Transverse colon (tissue), 4 donors: ENCODE measurements at regions not wholly inside any gene's neighbourhood (a gene's known extent, or its start where the extent isn't known, plus 50 kb on each side); places are given as distances from the start of the nearest gene placed in this dataset.

Experiments used
- DNase-seq: peaks from one replicate; pipeline ENCODE4 v3.0.0-alpha.2; 2019
- H3K27ac ChIP-seq, 4 donors: fragments of 200-600 bp; sonication (generic); 2 replicates each; pipeline ENCODE4 v1.5.1; 2016 to 2018; ENCODE audit warnings: inconsistent platforms in 4 of 4
- H3K27me3 ChIP-seq: fragments of 200-600 bp; sonication (generic); 2 replicates; pipeline ENCODE4 v1.5.1; 2017; ENCODE audit warnings: inconsistent platforms
- H3K36me3 ChIP-seq, 4 donors: fragments of 200-600 bp; sonication (generic); 2 replicates each; pipeline ENCODE4 v1.5.1; 2017 to 2019; ENCODE audit warnings: inconsistent platforms in 4 of 4
- H3K4me1 ChIP-seq, 4 donors: fragments of 200-600 bp; sonication (generic); 2 replicates each; pipeline ENCODE4 v1.5.1; 2017 to 2020; ENCODE audit warnings: inconsistent platforms in 4 of 4
- H3K4me3 ChIP-seq, 4 donors: fragments of 200-600 bp; sonication (generic); 1 replicate in 1 of 4; 2 replicates in 3 of 4; pipeline versions ENCODE4 v1.5.1 to v1.6.1; 2017 to 2019; ENCODE audit warnings: inconsistent platforms in 4 of 4
- H3K9me3 ChIP-seq, 2 donors: fragments of 200-600 bp; sonication (generic); 2 replicates each; pipeline ENCODE4 v1.5.1; 2017 to 2019; ENCODE audit warnings: inconsistent platforms in 2 of 2
- CTCF ChIP-seq, 5 experiments: fragments of 200-600 bp in 3 of 5; fragments of 450-650 bp in 2 of 5; sonication (generic) in 3 of 5; IDR thresholded peaks; 1 replicate in 2 of 5; 2 replicates in 3 of 5; pipeline ENCODE4 v1.5.1; 2016 to 2017; ENCODE audit warnings: antibody characterized with exemption in 5 of 5, inconsistent platforms in 3 of 5, mild to moderate bottlenecking in 2 of 5, moderate library complexity in 1 of 5
- EP300 ChIP-seq: sonication (generic); formaldehyde crosslinking; IDR thresholded peaks from one replicate; pipeline ENCODE4 v1.6.1; 2017; ENCODE audit warnings: antibody characterized with exemption, low read depth
- POLR2A ChIP-seq: fragments of 450-650 bp; IDR thresholded peaks from one replicate; pipeline ENCODE4 v1.6.1; 2016; ENCODE audit warnings: antibody characterized with exemption, mild to moderate bottlenecking, moderate library complexity
- POLR2AphosphoS5 ChIP-seq, 3 donors: sonication (generic); formaldehyde crosslinking; IDR thresholded peaks; one replicate each; pipeline ENCODE4 v1.6.1; 2016; ENCODE audit warnings: antibody characterized with exemption in 3 of 3
- WGBS, 2 donors: methylation state at CpG; one replicate each; pipeline ENCODE4 v1.1.5; 2018; ENCODE audit warnings: low coverage in 1 of 2; 5-methylcytosine and 5-hydroxymethylcytosine counted together
- in situ Hi-C, 4 donors: fragments of 200-750 bp; cut with MboI; loops; one replicate each; pipeline versions ENCODE4 v1.15.0 to v1.15.1; 2017; ENCODE audit warnings: low sequenced_read_pairs in 3 of 4, low pct_ligation_motif_present in 1 of 4, low pct_unique_long_range_greater_than_20kb in 1 of 4
- intact Hi-C: fragments of 100-400 bp; cut with DNase I; formaldehyde crosslinking; loops from one replicate; pipeline ENCODE4 v1.15.1; 2023; ENCODE audit warnings: low total_unique reads

DNA sequence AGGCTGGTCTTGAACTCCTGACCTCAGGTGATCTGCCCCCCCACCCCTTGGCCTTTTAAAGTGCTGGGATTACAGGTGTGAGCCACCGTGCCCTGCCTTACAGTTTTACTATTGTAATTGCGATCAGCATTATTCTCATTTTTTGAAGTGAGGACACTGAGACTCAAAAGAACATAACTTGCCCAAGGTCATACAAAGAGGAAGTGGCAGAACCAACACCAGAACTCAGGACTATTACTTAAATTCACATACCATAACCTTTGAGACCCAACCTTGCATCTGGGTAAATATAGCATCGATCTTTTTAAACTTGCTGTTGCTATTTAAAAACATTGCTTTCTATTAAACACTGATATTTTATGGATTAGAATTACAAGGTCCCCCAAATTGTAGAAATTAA is 54.2 kb downstream of the FOXI1 start:
- in situ Hi-C loops (no loop called here), intact Hi-C loops (no loop called here)
- H3K27ac ChIP-seq, result no peak overlapping the region
- H3K27me3 ChIP-seq, result no peaks in the 10 kb centered on the region
- no peaks in the 10 kb centered on the region for H3K9me3 ChIP-seq
- TF ChIP-seq POLR2AphosphoS5 (IDR thresholded peaks at IDR 0.05), result no peak
- no peak for TF ChIP-seq EP300
- TF ChIP-seq CTCF (IDR thresholded peaks at IDR 0.05), result no peak
- no peak for TF ChIP-seq POLR2A
- no peaks in the 10 kb centered on the region for H3K36me3 ChIP-seq
- DNase-seq, result no peak
- no peaks in the 10 kb centered on the region for H3K4me1 ChIP-seq
- 78 to 96% methylated on average over 3 of the region's 3 CpGs for WGBS, 2 donors
- H3K4me3 ChIP-seq, result no peak overlapping the region

DNA sequence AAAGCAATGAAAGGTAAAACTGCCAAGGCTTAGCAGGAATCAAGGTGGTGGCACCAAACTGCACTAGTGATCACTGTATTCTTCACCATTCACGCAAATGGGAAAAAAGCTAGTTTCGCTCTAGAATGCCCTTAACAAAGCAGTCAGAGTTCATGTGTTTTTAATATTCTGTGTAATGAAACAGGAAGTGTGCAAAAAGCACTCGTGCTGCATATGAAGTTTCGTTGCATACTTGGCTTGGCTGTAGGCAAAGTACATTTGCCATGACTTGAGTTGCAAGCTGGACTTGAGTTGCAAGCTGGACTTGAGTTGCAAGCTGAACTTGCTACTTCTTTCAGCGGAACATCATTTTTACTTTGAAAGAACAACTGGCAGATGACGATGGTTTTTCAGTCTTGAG is 55.4 kb downstream of the FOXI1 start:
- no peak for TF ChIP-seq EP300
- TF ChIP-seq CTCF (IDR thresholded peaks at IDR 0.05), result no peak
- TF ChIP-seq POLR2AphosphoS5 (IDR thresholded peaks at IDR 0.05), result no peak
- no peak for TF ChIP-seq POLR2A
- Histone ChIP-seq H3K27me3 (no peaks in the 10 kb centered on the region), H3K4me1 (no peaks in the 10 kb centered on the region), H3K4me3 (no peak overlapping the region), H3K27ac (no peak overlapping the region), H3K9me3 (no peaks in the 10 kb centered on the region), H3K36me3 (no peaks in the 10 kb centered on the region)
- WGBS, 2 donors, result 67 to 74% methylated on average over 5 to 6 of the region's 6 CpGs
- in situ Hi-C loops, result no loop called here
- no peak for DNase-seq
- intact Hi-C loops, result no loop called here

GRCh38 chr5:170162631-170163321 is 57.1 kb downstream of the FOXI1 start:
- DNase-seq, result no peak

DNA sequence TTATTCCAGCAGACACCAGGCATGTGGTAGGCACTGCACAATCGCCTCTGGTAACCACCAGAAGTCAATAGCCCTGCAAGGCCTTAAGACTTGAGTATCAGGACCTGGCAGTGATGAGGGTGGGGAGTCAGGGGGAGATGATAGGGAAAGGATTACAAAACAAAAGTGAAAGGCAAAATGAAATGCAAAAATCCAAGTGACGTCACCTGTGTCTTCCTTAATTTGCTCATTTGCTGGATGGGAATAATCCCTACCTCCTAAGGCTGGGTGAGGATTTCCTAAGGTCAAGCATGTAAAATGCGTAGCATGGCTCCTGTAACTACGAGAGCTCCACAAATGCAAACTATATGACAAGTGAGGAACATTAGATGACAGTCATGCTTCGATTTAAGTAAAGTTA is 58.4 kb downstream of the FOXI1 start:
- Histone ChIP-seq H3K27ac (no peak overlapping the region), H3K4me3 (no peak overlapping the region), H3K36me3 (no peaks in the 10 kb centered on the region), H3K9me3 (no peaks in the 10 kb centered on the region), H3K27me3 (no peaks in the 10 kb centered on the region), H3K4me1 (no peaks in the 10 kb centered on the region)
- no peak for TF ChIP-seq EP300
- TF ChIP-seq POLR2A, result no peak
- TF ChIP-seq CTCF (IDR thresholded peaks at IDR 0.05), result no peak
- TF ChIP-seq POLR2AphosphoS5 (IDR thresholded peaks at IDR 0.05), result no peak
- WGBS, 2 donors, result 71 to 80% methylated on average over 2 to 5 of the region's 5 CpGs
- intact Hi-C loops (no loop called here), in situ Hi-C loops (no loop called here)
- DNase-seq, result no peak

More at GRCh38 chr5:170162631-170163321, 57.1 kb downstream of the FOXI1 start:
- TF ChIP-seq POLR2A (no peak), POLR2AphosphoS5 (IDR thresholded peaks at IDR 0.05) (no peak), EP300 (no peak), CTCF (IDR thresholded peaks at IDR 0.05) (no peak)
- Histone ChIP-seq H3K4me3 (no peak overlapping the region), H3K4me1 (no peaks in the 10 kb centered on the region), H3K36me3 (no peaks in the 10 kb centered on the region), H3K27me3 (no peaks in the 10 kb centered on the region), H3K27ac (no peak overlapping the region), H3K9me3 (no peaks in the 10 kb centered on the region)
- 94 to 100% methylated on average over 1 to 3 of the region's 3 CpGs for WGBS, 2 donors
- in situ Hi-C loops (no loop called here), intact Hi-C loops (no loop called here)
